HG03095 (cell line): ENCODE measurements at regions not wholly inside any gene's neighbourhood (a gene's known extent, or its start where the extent isn't known, plus 50 kb on each side); places are given as distances from the start of the nearest gene placed in this dataset.
A peak's percentile ranks its signal among the peaks of the same experiment; 100 is the strongest.

Experiments used
- ATAC-seq: cut with Tn5 transposase; IDR thresholded peaks from one replicate; pipeline ENCODE4 v1.9.1; 2021; ENCODE audit warnings: moderate library complexity; ENCODE audit not compliant: unreplicated experiment

- peak; percentile 59 for ATAC-seq
These were observed 59.9 kb upstream of the GATA6 start for GRCh38 chr18:22109535-22109934.

GRCh38 chr18:22110461-22110924, 58.9 kb upstream of the GATA6 start:
- no peak for ATAC-seq

GRCh38 chr18:22112215-22112614, 57.2 kb upstream of the GATA6 start:
- ATAC-seq, result no peak

GRCh38 chr18:22113144-22113844, 56.1 kb upstream of the GATA6 start:
- no peak for ATAC-seq

GRCh38 chr18:22114526-22115321, 54.7 kb upstream of the GATA6 start:
- ATAC-seq, result no peak

- ATAC-seq, result no peak
These were observed 53.8 kb upstream of the GATA6 start for GRCh38 chr18:22115573-22115972.
